NT2/D1 (cell line): ENCODE measurements at regions not wholly inside any gene's neighbourhood (a gene's known extent, or its start where the extent isn't known, plus 50 kb on each side); places are given as distances from the start of the nearest gene placed in this dataset.

Experiments
- SUZ12 ChIP-seq: IDR thresholded peaks from 2 replicates; pipeline ENCODE4 v1.6.1; 2011; ENCODE audit not compliant: insufficient read length, insufficient read depth; ENCODE audit errors: extremely low read depth
- ZNF274 ChIP-seq: IDR thresholded peaks from 2 replicates; pipeline ENCODE4 v1.6.1; 2011; ENCODE audit warnings: mild to moderate bottlenecking, low read depth, low read length

DNA sequence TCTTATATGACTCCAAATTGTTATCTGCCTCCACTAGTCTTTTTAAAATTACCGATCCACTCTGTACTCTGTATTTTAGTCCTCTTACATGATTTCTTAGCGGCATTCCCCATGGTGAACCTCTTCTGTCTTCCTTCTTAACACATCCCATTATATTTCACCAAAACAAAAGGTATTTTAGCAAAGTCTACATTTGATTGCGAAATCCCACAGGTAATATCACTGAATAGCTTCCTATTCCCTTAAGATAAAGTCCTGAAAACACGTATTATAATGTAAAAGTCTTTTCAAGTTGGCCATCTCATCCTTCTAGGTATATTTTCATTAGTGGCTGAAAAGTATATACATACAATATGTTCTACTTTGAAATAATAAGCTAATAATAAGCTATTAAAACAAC lies 2016.0 kb upstream of the IGFBP7 start:
- no peak for TF ChIP-seq SUZ12
- TF ChIP-seq ZNF274, result no peak
